ENCODE measurements at regions not wholly inside any gene's neighbourhood (a gene's known extent, or its start where the extent isn't known, plus 50 kb on each side); places are given as distances from the start of the nearest gene placed in this dataset.

- Histone ChIP-seq H3K36me3 (no peaks in the 10 kb centered on the region), H3K9me3 (ENCODE audit: low read depth) (no peaks in the 10 kb centered on the region), H3K9ac (no peak overlapping the region), H3K4me2 (no peak overlapping the region), H3K4me3 (no peak overlapping the region), H3F3A (ENCODE audit: low read depth) (no peaks in the 10 kb centered on the region), H2AFZ (replicated peaks) (no peak overlapping the region), H3K79me2 (ENCODE audit: low read depth) (no peaks in the 10 kb centered on the region), H3K27ac (no peak overlapping the region), H4K20me1 (ENCODE audit: low read depth) (no peaks in the 10 kb centered on the region), H3K27me3 (no peaks in the 10 kb centered on the region), H3K4me1 (no peaks in the 10 kb centered on the region)
- no peak overlapping the region for H3K27ac Mint-ChIP-seq
- H3K9me3 Mint-ChIP-seq = peaks cover 3% of the 10 kb centered on the region
- TF ChIP-seq EZH2phosphoT487 (IDR thresholded peaks at IDR 0.05) (no peak), CTCF (IDR thresholded peaks at IDR 0.05) (no peak), EZH2 (IDR thresholded peaks at IDR 0.05) (no peak)
- H3K4me3 Mint-ChIP-seq = no peak overlapping the region
- no peaks in the 10 kb centered on the region for H3K4me1 Mint-ChIP-seq
- H3K27me3 Mint-ChIP-seq (ENCODE audit: insufficient read depth, low read depth) = peaks cover 4% of the 10 kb centered on the region
- peaks cover 2% of the 10 kb centered on the region for H3K36me3 Mint-ChIP-seq
- no peak for DNase-seq (ENCODE audit: low spot score)
These were observed 362.4 kb upstream of the LRATD1 start for GRCh38 chr2:14270036-14270582.

- H3K9me3 ChIP-seq (ENCODE audit: low read depth) = no peaks in the 10 kb centered on the region
- H3K36me3 ChIP-seq = no peaks in the 10 kb centered on the region
- no peaks in the 10 kb centered on the region for H3K27me3 ChIP-seq
- H3K9ac ChIP-seq = no peak overlapping the region
- no peaks in the 10 kb centered on the region for H3K79me2 ChIP-seq (ENCODE audit: low read depth)
- H3K4me2 ChIP-seq = no peak overlapping the region
- DNase-seq (ENCODE audit: low spot score) = no peak
- H3K4me3 ChIP-seq = no peak overlapping the region
- Mint-ChIP-seq H3K36me3 (peaks cover 2% of the 10 kb centered on the region), H3K9me3 (peaks cover 3% of the 10 kb centered on the region), H3K4me3 (no peak overlapping the region), H3K4me1 (no peaks in the 10 kb centered on the region), H3K27me3 (ENCODE audit: insufficient read depth, low read depth) (peaks cover under 1% of the 10 kb centered on the region), H3K27ac (no peak overlapping the region)
- no peak overlapping the region for H3K27ac ChIP-seq
- no peak overlapping the region for H2AFZ ChIP-seq (replicated peaks)
- H3K4me1 ChIP-seq = no peaks in the 10 kb centered on the region
- H4K20me1 ChIP-seq (ENCODE audit: low read depth) = no peaks in the 10 kb centered on the region
- no peak for TF ChIP-seq EZH2phosphoT487 (IDR thresholded peaks at IDR 0.05)
- TF ChIP-seq CTCF (IDR thresholded peaks at IDR 0.05) = no peak
- no peak for TF ChIP-seq EZH2 (IDR thresholded peaks at IDR 0.05)
- no peaks in the 10 kb centered on the region for H3F3A ChIP-seq (ENCODE audit: low read depth)
These were observed 360.0 kb upstream of the LRATD1 start for GRCh38 chr2:14272396-14273075.

- Mint-ChIP-seq H3K9me3 (peaks cover 3% of the 10 kb centered on the region), H3K27me3 (ENCODE audit: insufficient read depth, low read depth) (no peaks in the 10 kb centered on the region), H3K4me3 (no peak overlapping the region), H3K4me1 (no peaks in the 10 kb centered on the region), H3K36me3 (peaks cover 2% of the 10 kb centered on the region), H3K27ac (no peak overlapping the region)
- H3K27ac ChIP-seq = no peak overlapping the region
- no peaks in the 10 kb centered on the region for H3K79me2 ChIP-seq (ENCODE audit: low read depth)
- no peak for TF ChIP-seq EZH2 (IDR thresholded peaks at IDR 0.05)
- TF ChIP-seq EZH2phosphoT487 (IDR thresholded peaks at IDR 0.05) = no peak
- no peak for TF ChIP-seq CTCF (IDR thresholded peaks at IDR 0.05)
- H3K4me2 ChIP-seq = no peak overlapping the region
- no peaks in the 10 kb centered on the region for H3K4me1 ChIP-seq
- DNase-seq (ENCODE audit: low spot score) = no peak
- no peak overlapping the region for H3K9ac ChIP-seq
- no peaks in the 10 kb centered on the region for H3F3A ChIP-seq (ENCODE audit: low read depth)
- H3K4me3 ChIP-seq = no peak overlapping the region
- no peaks in the 10 kb centered on the region for H3K27me3 ChIP-seq
- no peaks in the 10 kb centered on the region for H4K20me1 ChIP-seq (ENCODE audit: low read depth)
- H3K9me3 ChIP-seq (ENCODE audit: low read depth) = no peaks in the 10 kb centered on the region
- no peak overlapping the region for H2AFZ ChIP-seq (replicated peaks)
- H3K36me3 ChIP-seq = no peaks in the 10 kb centered on the region
These were observed 358.9 kb upstream of the LRATD1 start for GRCh38 chr2:14273650-14274049.
